BLaER1 treated with 17β-estradiol and CSF1 and Interleukin-3, amounts not matched to agents 10 nM and 100 nM (cell line): ENCODE measurements at regions not wholly inside any gene's neighbourhood (a gene's known extent, or its start where the extent isn't known, plus 50 kb on each side); places are given as distances from the start of the nearest gene placed in this dataset.

Experiments used
- H3K27ac ChIP-seq, 11 experiments: shearing (Covaris generic); formaldehyde crosslinking; 2 replicates each; pipeline ENCODE4 v1.8.1; 2022
- H3K27me3 ChIP-seq, 11 experiments: shearing (Covaris generic); formaldehyde crosslinking; 2 replicates each; pipeline ENCODE4 v1.8.1; 2022
- H3K36me3 ChIP-seq, 11 experiments: shearing (Covaris generic); formaldehyde crosslinking; 2 replicates each; pipeline ENCODE4 v1.8.1; 2022
- H3K4me1 ChIP-seq, 10 experiments: shearing (Covaris generic); formaldehyde crosslinking; 2 replicates each; pipeline ENCODE4 v1.8.1; 2022
- H3K4me2 ChIP-seq, 11 experiments: shearing (Covaris generic); formaldehyde crosslinking; 2 replicates each; pipeline ENCODE4 v1.8.1; 2022
- H3K4me3 ChIP-seq, 10 experiments: shearing (Covaris generic); formaldehyde crosslinking; 2 replicates each; pipeline ENCODE4 v1.8.1; 2022
- H3K9ac ChIP-seq, 11 experiments: shearing (Covaris generic); formaldehyde crosslinking; 2 replicates each; pipeline ENCODE4 v1.8.1; 2022
- H3K9me3 ChIP-seq, 11 experiments: shearing (Covaris generic); formaldehyde crosslinking; replicated peaks in 1 of 11; 2 replicates each; pipeline ENCODE4 v1.8.1; 2022
- H4K20me1 ChIP-seq, 11 experiments: shearing (Covaris generic); formaldehyde crosslinking; 2 replicates each; pipeline ENCODE4 v1.8.1; 2022
- Cebpa-rat ChIP-seq, 11 experiments: shearing (Covaris generic); IDR thresholded peaks; 2 replicates each; pipeline ENCODE4 v1.8.1; 2022

DNA sequence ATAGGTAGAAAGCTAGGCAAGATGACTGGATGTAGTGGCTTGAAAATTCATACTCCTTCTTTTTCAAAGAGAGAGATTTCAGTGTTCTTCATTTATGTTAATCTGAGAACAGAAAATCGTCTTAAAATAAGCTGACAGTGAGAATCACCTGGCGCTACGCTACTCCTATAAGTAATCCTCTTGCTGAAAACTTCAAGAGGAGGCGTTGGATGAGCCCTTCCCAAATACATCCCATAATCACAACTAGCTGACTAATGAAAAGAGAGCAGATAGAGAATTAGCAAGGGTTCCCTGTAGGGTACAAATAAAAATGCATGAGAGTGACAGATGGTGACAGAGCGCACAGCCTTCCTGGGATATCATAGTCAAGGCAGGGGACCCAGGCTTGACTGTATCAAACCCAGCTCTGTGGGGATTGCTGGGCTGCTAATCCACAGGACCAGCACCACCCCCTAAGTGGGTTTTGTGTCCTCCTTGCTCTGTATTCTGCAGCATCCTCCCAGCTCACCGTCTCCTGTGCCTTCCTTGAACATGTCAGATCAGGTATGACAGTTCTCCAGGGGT lies 280.2 kb downstream of the SP3 start:
- H4K20me1 ChIP-seq, result no peaks in the 10 kb centered on the region

DNA sequence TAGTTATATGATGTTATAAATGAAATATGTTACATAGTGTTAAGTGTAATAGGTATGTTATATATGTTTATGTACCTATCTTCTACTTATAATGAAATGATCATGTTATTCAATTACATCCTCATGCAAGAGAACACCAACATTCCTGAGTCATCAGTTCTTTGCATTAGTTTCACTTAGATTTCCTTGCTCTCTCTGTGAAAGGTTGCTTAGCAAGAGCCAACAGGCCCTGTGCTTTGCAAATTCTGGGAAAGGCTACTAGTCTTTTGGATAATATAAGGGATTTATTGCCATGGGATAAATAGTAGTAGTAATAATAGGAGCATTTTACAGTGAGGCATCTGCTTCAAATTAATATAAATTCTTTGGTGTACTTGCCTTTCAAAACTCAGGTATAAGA lies 274.8 kb downstream of the SP3 start:
- Histone ChIP-seq H3K4me1 (no peaks in the 10 kb centered on the region), H3K27me3 (no peaks in the 10 kb centered on the region), H3K27ac (no peak overlapping the region), H3K9me3 (peaks cover 0 to 8% (median 0%) of the 10 kb centered on the region in 11 experiments; a peak in 1 of 22 replicates), H3K9ac (no peak overlapping the region), H4K20me1 (no peaks in the 10 kb centered on the region), H3K4me3 (no peak overlapping the region), H3K4me2 (no peak overlapping the region), H3K36me3 (no peaks in the 10 kb centered on the region)
- no peak for TF ChIP-seq Cebpa-rat (IDR thresholded peaks at IDR 0.05)

More for the DNA sequence above, 280.2 kb downstream of the SP3 start:
- Histone ChIP-seq H3K4me1 (no peaks in the 10 kb centered on the region), H3K27me3 (no peaks in the 10 kb centered on the region), H3K4me2 (no peak overlapping the region), H3K9ac (no peak overlapping the region), H3K27ac (no peak overlapping the region), H3K36me3 (no peaks in the 10 kb centered on the region), H3K9me3 (peaks cover 0 to 15% (median 5%) of the 10 kb centered on the region in 11 experiments; a peak in 9 of 22 replicates), H3K4me3 (no peak overlapping the region)
- no peak for TF ChIP-seq Cebpa-rat (IDR thresholded peaks at IDR 0.05)

DNA sequence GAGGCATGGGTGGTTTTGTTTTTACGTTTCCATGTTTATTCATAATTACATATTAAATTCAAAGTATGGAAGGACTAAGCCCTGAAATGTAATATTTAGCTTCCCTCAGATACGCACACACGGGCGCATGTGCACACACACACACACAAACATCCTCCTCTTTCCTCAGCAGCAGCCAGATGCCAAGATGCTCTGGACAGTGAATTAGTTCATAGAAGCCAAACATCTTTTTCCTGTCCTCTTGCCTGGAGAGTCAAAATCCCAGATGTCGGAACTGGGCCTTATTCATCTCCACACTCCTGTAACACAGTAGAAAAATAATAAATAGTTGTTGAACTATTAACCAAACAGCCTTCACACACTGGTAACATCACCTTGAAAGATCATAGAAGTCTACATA lies 273.1 kb downstream of the SP3 start:
- H3K27ac ChIP-seq, result no peak overlapping the region
- H3K4me3 ChIP-seq, result no peak overlapping the region
- no peak for TF ChIP-seq Cebpa-rat (IDR thresholded peaks at IDR 0.05)
- no peaks in the 10 kb centered on the region for H4K20me1 ChIP-seq
- no peaks in the 10 kb centered on the region for H3K36me3 ChIP-seq
- peaks cover 0 to 8% (median 0%) of the 10 kb centered on the region in 11 experiments; a peak in 1 of 22 replicates for H3K9me3 ChIP-seq
- no peaks in the 10 kb centered on the region for H3K27me3 ChIP-seq
- no peak overlapping the region for H3K4me2 ChIP-seq
- no peak overlapping the region for H3K9ac ChIP-seq
- no peaks in the 10 kb centered on the region for H3K4me1 ChIP-seq

DNA sequence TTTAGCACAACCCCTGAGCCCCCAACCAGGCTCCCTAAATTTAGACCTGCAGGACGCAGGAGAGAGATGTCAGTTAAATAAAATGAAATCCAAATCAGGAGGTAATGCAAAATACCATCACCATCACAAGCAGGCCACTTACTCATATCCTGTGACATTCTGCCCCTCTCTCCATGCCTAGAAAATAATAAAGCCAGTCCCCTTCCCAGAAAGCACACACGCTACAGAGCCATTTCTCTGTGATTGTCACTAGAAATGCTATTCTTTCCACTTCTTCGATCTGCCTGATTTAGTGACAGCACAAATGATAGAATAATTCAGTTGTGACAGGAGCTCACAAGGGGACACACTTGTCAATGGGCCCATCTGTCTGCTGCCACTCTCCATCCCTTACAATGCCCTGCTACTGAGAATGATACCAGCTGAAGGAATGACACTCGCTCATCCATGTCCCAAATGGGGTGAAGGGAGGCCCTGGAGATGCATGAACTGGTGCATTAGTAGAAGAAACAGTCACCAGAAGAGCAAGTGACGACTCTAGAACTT lies 272.1 kb downstream of the SP3 start:
- Histone ChIP-seq H3K4me3 (no peak overlapping the region), H3K4me1 (no peaks in the 10 kb centered on the region), H3K27ac (no peak overlapping the region), H3K4me2 (no peak overlapping the region), H3K36me3 (no peaks in the 10 kb centered on the region), H3K9ac (no peak overlapping the region), H4K20me1 (no peaks in the 10 kb centered on the region), H3K9me3 (peaks cover 0 to 13% (median 0%) of the 10 kb centered on the region in 11 experiments; a peak in 1 of 22 replicates), H3K27me3 (no peaks in the 10 kb centered on the region)
- TF ChIP-seq Cebpa-rat (IDR thresholded peaks at IDR 0.05), result no peak

DNA sequence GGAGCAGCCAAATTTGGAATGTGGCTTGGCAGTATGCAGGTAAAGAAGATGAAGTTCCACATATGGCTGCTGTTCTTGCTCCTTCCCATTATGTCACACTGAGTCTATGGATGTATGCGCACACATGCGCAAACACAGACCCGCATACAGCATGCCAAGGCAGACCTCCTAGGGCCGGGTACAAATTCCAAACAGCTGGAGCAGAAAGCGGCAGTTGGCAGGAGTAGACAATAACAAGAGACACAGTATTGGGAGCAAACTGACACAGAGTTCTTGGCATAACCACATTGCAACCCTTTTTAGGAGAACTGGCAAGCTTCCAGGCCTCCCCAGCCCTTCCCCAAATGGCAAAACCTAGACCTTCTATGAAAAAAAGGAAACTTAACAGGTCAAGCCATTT lies 268.9 kb downstream of the SP3 start:
- Histone ChIP-seq H3K27ac (no peak overlapping the region), H3K36me3 (no peaks in the 10 kb centered on the region), H3K4me1 (no peaks in the 10 kb centered on the region), H4K20me1 (no peaks in the 10 kb centered on the region), H3K27me3 (no peaks in the 10 kb centered on the region), H3K9ac (no peak overlapping the region), H3K4me2 (no peak overlapping the region), H3K9me3 (peaks cover 0 to 18% (median 0%) of the 10 kb centered on the region in 11 experiments; a peak in 1 of 22 replicates), H3K4me3 (no peak overlapping the region)
- no peak for TF ChIP-seq Cebpa-rat (IDR thresholded peaks at IDR 0.05)

DNA sequence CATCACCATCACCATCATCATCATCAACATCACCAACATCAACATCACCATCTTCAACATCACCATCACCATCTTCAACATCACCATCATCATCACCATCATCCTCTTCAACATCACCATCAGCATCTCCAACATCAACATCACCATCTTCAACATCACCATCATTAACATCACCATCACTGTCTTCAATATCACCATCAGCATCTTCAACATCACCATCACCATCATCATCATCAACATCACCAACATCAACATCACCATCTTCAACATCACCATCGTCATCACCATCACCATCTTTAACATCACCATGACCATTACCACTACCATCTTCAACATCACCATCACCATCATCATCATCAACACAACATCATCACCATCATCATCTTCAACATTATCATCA lies 267.2 kb downstream of the SP3 start:
- peaks cover 0 to 18% (median 0%) of the 10 kb centered on the region in 11 experiments; a peak in 1 of 22 replicates for H3K9me3 ChIP-seq
- no peaks in the 10 kb centered on the region for H3K4me1 ChIP-seq
- no peaks in the 10 kb centered on the region for H4K20me1 ChIP-seq
- H3K36me3 ChIP-seq, result no peaks in the 10 kb centered on the region
- no peak for TF ChIP-seq Cebpa-rat (IDR thresholded peaks at IDR 0.05)
- H3K27me3 ChIP-seq, result no peaks in the 10 kb centered on the region
- no peak overlapping the region for H3K9ac ChIP-seq
- H3K4me3 ChIP-seq, result no peak overlapping the region
- H3K4me2 ChIP-seq, result no peak overlapping the region
- H3K27ac ChIP-seq, result no peak overlapping the region

DNA sequence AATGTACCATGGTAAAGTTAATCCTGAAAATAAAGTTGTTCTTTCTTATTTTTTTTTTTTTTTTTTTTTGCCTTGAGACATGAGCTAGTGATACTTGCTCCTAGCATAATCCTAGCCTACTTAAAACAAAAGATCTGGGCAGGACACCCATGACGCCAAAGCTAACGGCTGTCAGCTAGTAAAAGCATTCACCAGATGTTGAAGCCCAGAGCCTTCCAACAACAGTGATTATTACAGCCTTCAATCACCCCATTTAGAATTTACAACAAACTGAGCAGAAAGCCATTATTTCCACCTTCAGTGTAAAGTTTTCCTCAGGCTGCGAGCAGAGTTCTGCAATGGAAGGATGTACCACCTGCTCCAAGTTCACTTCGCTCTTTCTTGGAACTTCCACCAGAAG lies 259.5 kb downstream of the SP3 start:
- no peaks in the 10 kb centered on the region for H3K4me1 ChIP-seq
- no peak overlapping the region for H3K27ac ChIP-seq
- peaks cover 0 to 5% (median 0%) of the 10 kb centered on the region in 11 experiments; a peak in 1 of 22 replicates for H3K9me3 ChIP-seq
- H3K4me2 ChIP-seq, result no peak overlapping the region
- no peaks in the 10 kb centered on the region for H3K36me3 ChIP-seq
- no peaks in the 10 kb centered on the region for H4K20me1 ChIP-seq
- TF ChIP-seq Cebpa-rat (IDR thresholded peaks at IDR 0.05), result no peak
- H3K27me3 ChIP-seq, result no peaks in the 10 kb centered on the region
- no peak overlapping the region for H3K4me3 ChIP-seq
- H3K9ac ChIP-seq, result no peak overlapping the region

DNA sequence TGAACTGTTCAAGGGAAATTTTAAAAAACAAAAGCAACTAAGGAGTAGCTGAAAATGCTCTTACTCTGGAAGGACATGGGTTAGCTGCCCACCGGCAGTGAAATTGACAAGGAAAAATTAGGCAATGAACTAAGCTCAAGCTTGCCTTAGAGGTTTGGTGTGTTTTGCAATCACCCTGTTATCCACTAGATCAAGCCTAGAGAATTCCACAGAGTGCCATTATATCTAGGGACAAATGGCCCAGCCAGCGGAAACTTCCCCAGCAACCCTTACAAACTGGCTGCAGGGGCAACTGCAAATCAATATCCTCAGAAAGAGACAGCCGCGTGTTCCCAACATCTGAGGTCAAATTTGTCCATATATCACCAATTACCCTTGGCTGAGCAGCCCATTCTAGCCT lies 258.2 kb downstream of the SP3 start:
- no peak overlapping the region for H3K4me2 ChIP-seq
- no peaks in the 10 kb centered on the region for H3K4me1 ChIP-seq
- H3K27me3 ChIP-seq, result no peaks in the 10 kb centered on the region
- no peak for TF ChIP-seq Cebpa-rat (IDR thresholded peaks at IDR 0.05)
- H3K27ac ChIP-seq, result no peak overlapping the region
- no peaks in the 10 kb centered on the region for H4K20me1 ChIP-seq
- no peaks in the 10 kb centered on the region for H3K36me3 ChIP-seq
- H3K4me3 ChIP-seq, result no peak overlapping the region
- no peak overlapping the region for H3K9ac ChIP-seq
- peaks cover 0 to 5% (median 0%) of the 10 kb centered on the region in 11 experiments; a peak in 1 of 22 replicates for H3K9me3 ChIP-seq

DNA sequence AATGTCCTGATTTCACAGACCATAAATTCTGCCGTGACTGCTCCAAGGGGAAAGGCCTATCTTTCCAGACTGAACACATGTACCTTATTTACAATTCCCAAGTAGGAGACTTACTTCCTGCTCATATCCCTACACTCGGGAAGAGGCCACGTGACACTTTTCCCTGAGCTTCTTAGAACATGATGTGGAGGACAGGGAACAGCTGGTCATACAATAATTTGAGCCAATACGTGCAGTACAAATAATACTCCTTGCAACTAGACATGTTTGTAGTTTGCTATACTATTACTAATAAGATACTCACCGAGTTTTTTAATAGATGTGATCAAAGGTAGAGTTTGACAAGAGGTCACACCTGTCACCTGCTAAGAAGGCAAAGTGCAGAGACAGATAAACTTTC lies 256.4 kb downstream of the SP3 start:
- no peaks in the 10 kb centered on the region for H3K27me3 ChIP-seq
- no peak overlapping the region for H3K27ac ChIP-seq
- H3K4me2 ChIP-seq, result no peak overlapping the region
- no peak overlapping the region for H3K4me3 ChIP-seq
- no peak for TF ChIP-seq Cebpa-rat (IDR thresholded peaks at IDR 0.05)
- H4K20me1 ChIP-seq, result no peaks in the 10 kb centered on the region
- no peaks in the 10 kb centered on the region for H3K36me3 ChIP-seq
- H3K9me3 ChIP-seq, result peaks cover 0 to 5% (median 0%) of the 10 kb centered on the region in 11 experiments; a peak in 1 of 22 replicates
- no peaks in the 10 kb centered on the region for H3K4me1 ChIP-seq
- H3K9ac ChIP-seq, result no peak overlapping the region

DNA sequence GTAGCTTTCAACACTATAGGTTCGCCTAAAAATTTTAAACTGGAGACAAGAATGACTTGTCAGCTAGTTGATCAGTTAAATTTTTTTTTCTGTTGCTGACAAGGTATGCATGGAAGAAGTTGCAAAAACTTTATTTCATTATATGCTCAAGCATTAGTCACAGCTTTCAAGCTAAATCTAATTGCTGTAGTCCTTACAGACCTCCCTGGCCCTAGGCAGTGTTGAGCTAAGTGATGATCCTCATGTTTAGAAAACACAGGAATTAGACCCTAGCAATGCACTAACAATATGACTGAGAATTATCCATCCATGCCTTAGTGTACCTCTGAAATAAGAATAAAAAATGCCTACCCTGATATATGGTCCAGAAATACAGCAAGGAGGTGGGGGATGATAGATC lies 253.4 kb downstream of the SP3 start:
- no peaks in the 10 kb centered on the region for H3K9me3 ChIP-seq
- no peak overlapping the region for H3K4me2 ChIP-seq
- no peak for TF ChIP-seq Cebpa-rat (IDR thresholded peaks at IDR 0.05)
- H3K27ac ChIP-seq, result no peak overlapping the region
- H3K4me3 ChIP-seq, result no peak overlapping the region
- no peak overlapping the region for H3K9ac ChIP-seq
- no peaks in the 10 kb centered on the region for H3K4me1 ChIP-seq
- no peaks in the 10 kb centered on the region for H3K36me3 ChIP-seq
- no peaks in the 10 kb centered on the region for H4K20me1 ChIP-seq
- H3K27me3 ChIP-seq, result no peaks in the 10 kb centered on the region
